Calu3 (cell line): ENCODE measurements at regions not wholly inside any gene's neighbourhood (a gene's known extent, or its start where the extent isn't known, plus 50 kb on each side); places are given as distances from the start of the nearest gene placed in this dataset.

Experiments used
- BruUV-seq: library from RNA; stranded (reverse); fragments of 400-500 nt; replicated peaks from 2 replicates; lab custom pipeline; 2021; lab: Mats Ljungman, UMichigan
- CTCF ChIA-PET: fragments of 300-600 bp; sonication (Branson Sonifier 250); formaldehyde crosslinking; loops from one replicate; lab custom pipeline; 2022; ENCODE audit warnings: antibody characterized with exemption; lab: Charles Lee
- DNase-seq: peaks from one replicate; pipeline ENCODE4 v3.0.0; 2022
- H3K27ac Mint-ChIP-seq: one replicate; pipeline ENCODE4 v1.8.0; 2022; ENCODE audit warnings: mixed read lengths; ENCODE audit not compliant: unreplicated experiment
- H3K27me3 Mint-ChIP-seq: one replicate; pipeline ENCODE4 v1.8.0; 2022; ENCODE audit warnings: mixed read lengths; ENCODE audit not compliant: unreplicated experiment
- H3K36me3 Mint-ChIP-seq: one replicate; pipeline ENCODE4 v1.8.0; 2022; ENCODE audit warnings: mild to moderate bottlenecking, moderate library complexity, mixed read lengths; ENCODE audit not compliant: insufficient read depth, unreplicated experiment
- H3K4me1 Mint-ChIP-seq: one replicate; pipeline ENCODE4 v1.8.0; 2022; ENCODE audit warnings: mild to moderate bottlenecking, low read depth, mixed read lengths; ENCODE audit not compliant: unreplicated experiment
- H3K4me3 Mint-ChIP-seq: one replicate; pipeline ENCODE4 v1.8.0; 2022; ENCODE audit warnings: mild to moderate bottlenecking, low read depth, moderate library complexity, mixed read lengths; ENCODE audit not compliant: unreplicated experiment
- H3K9me3 Mint-ChIP-seq: one replicate; pipeline ENCODE4 v1.8.0; 2022; ENCODE audit warnings: low read depth, mixed read lengths; ENCODE audit not compliant: unreplicated experiment
- intact Hi-C: fragments of 100-400 bp; cut with micrococcal nuclease; formaldehyde crosslinking; loops from one replicate; pipeline ENCODE4 v1.10.0; 2022; ENCODE audit not compliant: unreplicated experiment
- TF ChIP-seq, protein P1 (sequence below): fragments of 200-600 bp; IDR thresholded peaks from one replicate; pipeline ENCODE4 v1.8.0; 2022; ENCODE audit warnings: antibody characterized with exemption; ENCODE audit not compliant: unreplicated experiment

GRCh38 chr11:116192509-116193210 lies 580.1 kb downstream of the BUD13 start:
- H3K4me3 Mint-ChIP-seq = no peak overlapping the region
- peaks cover 58% of the 10 kb centered on the region for H3K27me3 Mint-ChIP-seq
- no peak overlapping the region for H3K27ac Mint-ChIP-seq
- no peak for DNase-seq
- CTCF ChIA-PET = no interaction called here
- no peaks in the 10 kb centered on the region for H3K36me3 Mint-ChIP-seq
- TF ChIP-seq, protein P1, sequence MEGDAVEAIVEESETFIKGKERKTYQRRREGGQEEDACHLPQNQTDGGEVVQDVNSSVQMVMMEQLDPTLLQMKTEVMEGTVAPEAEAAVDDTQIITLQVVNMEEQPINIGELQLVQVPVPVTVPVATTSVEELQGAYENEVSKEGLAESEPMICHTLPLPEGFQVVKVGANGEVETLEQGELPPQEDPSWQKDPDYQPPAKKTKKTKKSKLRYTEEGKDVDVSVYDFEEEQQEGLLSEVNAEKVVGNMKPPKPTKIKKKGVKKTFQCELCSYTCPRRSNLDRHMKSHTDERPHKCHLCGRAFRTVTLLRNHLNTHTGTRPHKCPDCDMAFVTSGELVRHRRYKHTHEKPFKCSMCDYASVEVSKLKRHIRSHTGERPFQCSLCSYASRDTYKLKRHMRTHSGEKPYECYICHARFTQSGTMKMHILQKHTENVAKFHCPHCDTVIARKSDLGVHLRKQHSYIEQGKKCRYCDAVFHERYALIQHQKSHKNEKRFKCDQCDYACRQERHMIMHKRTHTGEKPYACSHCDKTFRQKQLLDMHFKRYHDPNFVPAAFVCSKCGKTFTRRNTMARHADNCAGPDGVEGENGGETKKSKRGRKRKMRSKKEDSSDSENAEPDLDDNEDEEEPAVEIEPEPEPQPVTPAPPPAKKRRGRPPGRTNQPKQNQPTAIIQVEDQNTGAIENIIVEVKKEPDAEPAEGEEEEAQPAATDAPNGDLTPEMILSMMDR = no peak
- BruUV-seq = no TSS peak
- intact Hi-C loops = no loop called here
- H3K4me1 Mint-ChIP-seq = peaks cover 8% of the 10 kb centered on the region
- H3K9me3 Mint-ChIP-seq = no peaks in the 10 kb centered on the region

DNA sequence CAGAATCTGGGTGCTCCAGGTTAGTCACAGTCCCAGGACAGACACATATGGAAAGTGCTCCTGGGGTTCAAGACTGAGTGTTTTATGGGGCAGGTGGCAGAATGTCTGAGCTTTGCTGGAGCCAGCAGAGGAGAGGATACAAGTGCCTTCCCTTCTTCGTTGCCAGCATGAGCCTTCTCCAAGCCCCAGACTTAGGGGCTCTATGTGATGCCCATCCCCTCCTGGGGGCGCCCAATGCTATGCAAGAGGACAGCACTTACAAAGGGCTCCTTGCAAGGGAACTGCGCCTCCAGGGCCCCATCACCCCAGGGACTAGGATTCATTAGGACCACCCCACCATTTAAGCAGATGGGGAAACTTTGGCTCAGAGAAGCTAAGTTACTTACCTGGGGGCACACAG lies 581.9 kb downstream of the BUD13 start:
- no TSS peak for BruUV-seq
- intact Hi-C loops = no loop called here
- H3K4me3 Mint-ChIP-seq = no peak overlapping the region
- TF ChIP-seq, protein P1 = no peak
- H3K36me3 Mint-ChIP-seq = no peaks in the 10 kb centered on the region
- CTCF ChIA-PET = interaction anchor here (0.6 kb wide), 1 partner anchor 39 kb away, joined by 3 read pairs; no protein-coding TSS in a partner anchor
- peaks cover 8% of the 10 kb centered on the region for H3K4me1 Mint-ChIP-seq
- no peak for DNase-seq
- peaks cover 49% of the 10 kb centered on the region for H3K27me3 Mint-ChIP-seq
- H3K27ac Mint-ChIP-seq = no peak overlapping the region
- no peaks in the 10 kb centered on the region for H3K9me3 Mint-ChIP-seq

GRCh38 chr11:116189408-116190170 lies 583.2 kb downstream of the BUD13 start:
- Mint-ChIP-seq H3K36me3 (no peaks in the 10 kb centered on the region), H3K27me3 (peaks cover 49% of the 10 kb centered on the region), H3K27ac (no peak overlapping the region), H3K4me1 (peaks cover 8% of the 10 kb centered on the region), H3K9me3 (no peaks in the 10 kb centered on the region), H3K4me3 (no peak overlapping the region)
- no peak for DNase-seq
- TF ChIP-seq, protein P1 = no peak
- no TSS peak for BruUV-seq
- CTCF ChIA-PET = no interaction called here
- intact Hi-C loops = no loop called here

DNA sequence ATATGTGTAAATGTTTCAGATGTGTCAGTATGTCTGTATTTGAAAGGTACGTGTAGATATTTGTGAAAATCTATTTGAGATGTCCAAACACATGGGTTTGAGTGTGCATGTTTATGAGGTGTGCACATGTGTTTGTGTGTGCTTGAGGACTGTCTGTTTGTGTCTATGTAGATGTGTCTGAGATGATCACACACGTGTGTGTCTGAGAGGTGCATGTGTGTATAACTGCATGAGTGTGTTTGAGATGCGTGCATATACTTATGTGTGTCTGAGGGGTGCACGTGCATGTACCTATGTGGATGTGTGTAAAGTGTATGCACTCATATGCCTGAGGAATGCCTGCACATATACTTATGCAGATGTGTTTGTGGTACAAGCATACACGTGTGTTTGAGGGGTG lies 584.4 kb downstream of the BUD13 start:
- H3K27ac Mint-ChIP-seq = no peak overlapping the region
- no peak overlapping the region for H3K4me3 Mint-ChIP-seq
- no peak for DNase-seq
- no peaks in the 10 kb centered on the region for H3K9me3 Mint-ChIP-seq
- H3K4me1 Mint-ChIP-seq = no peaks in the 10 kb centered on the region
- no TSS peak for BruUV-seq
- TF ChIP-seq, protein P1 = no peak
- peaks cover 49% of the 10 kb centered on the region for H3K27me3 Mint-ChIP-seq
- intact Hi-C loops = no loop called here
- H3K36me3 Mint-ChIP-seq = no peaks in the 10 kb centered on the region
- CTCF ChIA-PET = no interaction called here
